Nephron (organoid): ENCODE measurements at regions not wholly inside any gene's neighbourhood (a gene's known extent, or its start where the extent isn't known, plus 50 kb on each side); places are given as distances from the start of the nearest gene placed in this dataset.
A peak's percentile ranks its signal among the peaks of the same experiment; 100 is the strongest.

ENCODE experiments used
- H3K27ac Mint-ChIP-seq, 3 experiments: 2 replicates each; pipeline ENCODE4 v1.8.0; 2020; ENCODE audit warnings: mixed read lengths in 3 of 3, mild to moderate bottlenecking in 2 of 3, moderate library complexity in 1 of 3
- H3K27me3 Mint-ChIP-seq: 2 replicates; pipeline ENCODE4 v1.8.0; 2021; ENCODE audit warnings: low read depth, mild to moderate bottlenecking, moderate library complexity, mixed read lengths
- H3K36me3 Mint-ChIP-seq: 2 replicates; pipeline ENCODE4 v1.8.0; 2020; ENCODE audit warnings: low read depth, mixed read lengths
- H3K4me1 Mint-ChIP-seq: 2 replicates; pipeline ENCODE4 v1.8.0; 2020; ENCODE audit warnings: mixed read lengths
- H3K4me3 Mint-ChIP-seq, 3 experiments: 2 replicates each; pipeline ENCODE4 v1.8.0; 2020; ENCODE audit warnings: mild to moderate bottlenecking in 3 of 3, mixed read lengths in 3 of 3, moderate library complexity in 2 of 3
- H3K9me3 Mint-ChIP-seq: 2 replicates; pipeline ENCODE4 v1.8.0; 2020; ENCODE audit warnings: mixed read lengths
- CTCF ChIP-seq, 3 experiments: fragments of 200-600 bp; sonication (generic); IDR thresholded peaks; one replicate each; pipeline ENCODE4 v1.5.0; 2021; ENCODE audit warnings: antibody characterized with exemption in 3 of 3; ENCODE audit not compliant: unreplicated experiment in 3 of 3

DNA sequence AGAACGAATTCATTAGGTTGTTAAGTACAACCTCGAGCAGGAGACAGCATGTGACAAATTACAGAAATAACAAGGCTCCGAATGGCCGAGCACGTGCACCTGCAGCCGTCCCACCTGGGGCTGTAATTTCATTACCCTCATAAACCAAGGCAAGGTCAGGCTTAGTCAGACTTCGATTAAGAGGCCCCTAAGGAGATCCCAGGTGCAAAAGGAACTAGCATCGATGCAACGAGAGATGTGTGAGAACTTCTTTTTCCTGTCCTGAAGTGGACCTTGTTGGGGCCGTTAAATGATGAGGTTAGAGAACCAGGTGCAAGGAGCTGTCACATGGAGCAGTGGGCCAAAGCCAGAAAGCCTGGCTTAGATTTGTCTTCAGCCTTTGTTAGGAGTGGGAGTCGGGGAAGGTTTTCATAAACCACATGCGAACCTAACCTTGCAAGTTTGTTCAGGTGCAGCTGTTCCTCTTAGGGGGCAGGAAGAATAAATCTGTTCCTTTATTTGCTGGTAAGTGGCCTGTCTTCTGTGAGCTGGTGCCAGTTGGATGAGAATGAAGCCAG, 559.9 kb upstream of the MCTP2 start:
- H3K36me3 Mint-ChIP-seq, result peaks cover 3% of the 10 kb centered on the region
- peaks cover 8% of the 10 kb centered on the region for H3K4me1 Mint-ChIP-seq
- H3K27ac Mint-ChIP-seq, result peak overlapping the region in 2 of 3 experiments; percentile 2 to 40
- no peak overlapping the region for H3K4me3 Mint-ChIP-seq
- no peak for TF ChIP-seq CTCF (IDR thresholded peaks at IDR 0.05; ENCODE audit: unreplicated experiment in 3 of 3)
- H3K9me3 Mint-ChIP-seq, result peaks cover 22% of the 10 kb centered on the region
- no peaks in the 10 kb centered on the region for H3K27me3 Mint-ChIP-seq

DNA sequence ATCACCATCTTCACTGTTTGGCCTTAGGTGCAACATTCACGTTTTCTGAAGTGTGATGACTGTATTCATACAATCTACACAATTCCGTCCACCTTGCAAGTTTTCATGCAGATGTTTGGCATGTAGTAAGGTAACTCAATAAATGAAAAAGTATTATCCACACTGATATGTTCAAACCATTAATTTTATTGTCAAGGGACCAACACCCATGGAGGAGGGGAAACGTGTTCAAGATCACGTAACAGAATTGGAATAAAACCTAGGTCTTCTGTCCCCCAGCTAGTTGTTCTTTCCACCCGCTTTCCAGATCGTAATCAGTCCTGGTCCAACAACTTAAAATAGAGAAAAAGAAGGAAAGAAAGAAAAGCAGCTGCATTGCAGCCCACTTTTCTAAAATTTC, 560.4 kb upstream of the MCTP2 start:
- Mint-ChIP-seq H3K36me3 (peaks cover 3% of the 10 kb centered on the region), H3K27me3 (no peaks in the 10 kb centered on the region), H3K27ac (peak overlapping the region in 1 of 3 experiments; percentile 11), H3K4me3 (no peak overlapping the region), H3K4me1 (peaks cover 8% of the 10 kb centered on the region), H3K9me3 (peaks cover 22% of the 10 kb centered on the region)
- no peak for TF ChIP-seq CTCF (IDR thresholded peaks at IDR 0.05; ENCODE audit: unreplicated experiment in 3 of 3)

- H3K36me3 Mint-ChIP-seq, result no peaks in the 10 kb centered on the region
- no peak for TF ChIP-seq CTCF (IDR thresholded peaks at IDR 0.05; ENCODE audit: unreplicated experiment in 3 of 3)
- no peaks in the 10 kb centered on the region for H3K9me3 Mint-ChIP-seq
- H3K4me3 Mint-ChIP-seq, result no peak overlapping the region
- H3K27ac Mint-ChIP-seq, result peak overlapping the region in 2 of 3 experiments; percentile 1 to 21
- H3K27me3 Mint-ChIP-seq, result no peaks in the 10 kb centered on the region
- H3K4me1 Mint-ChIP-seq, result peaks cover 26% of the 10 kb centered on the region
Measured at GRCh38 chr15:93664213-93664956, 567.0 kb upstream of the MCTP2 start.

DNA sequence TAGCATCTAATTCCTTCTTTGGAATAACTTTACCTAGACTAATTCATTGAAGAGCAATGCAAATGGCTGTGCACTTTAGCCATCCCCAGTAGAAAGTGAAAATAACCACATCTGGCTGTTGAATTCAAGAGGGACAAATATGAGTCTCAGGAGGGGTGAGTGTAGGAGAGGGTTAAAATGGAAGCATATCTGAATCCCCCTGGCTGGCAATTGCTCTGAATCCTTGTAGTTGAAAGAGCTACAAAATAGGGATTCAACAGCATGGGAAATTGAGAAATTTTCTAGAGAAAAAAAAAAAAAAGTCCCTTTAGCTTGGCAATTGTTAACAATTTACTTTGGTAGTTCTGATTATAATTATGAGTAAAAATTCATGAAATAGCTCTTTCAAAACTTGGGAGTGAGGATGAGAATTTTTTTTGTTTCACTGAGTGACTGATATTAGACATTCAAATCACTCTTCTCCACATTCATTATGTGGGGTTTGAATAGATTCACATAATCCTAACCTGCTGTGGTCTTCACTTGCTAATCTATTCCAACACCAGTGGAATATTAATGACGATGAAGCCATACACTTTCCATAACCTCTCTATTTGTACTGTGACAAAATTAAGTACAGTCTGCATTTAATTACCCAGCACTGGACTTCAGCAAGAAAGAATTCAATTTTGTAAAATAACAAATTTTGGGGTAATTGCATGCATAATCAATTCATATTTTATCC, 569.0 kb upstream of the MCTP2 start:
- Mint-ChIP-seq H3K36me3 (no peaks in the 10 kb centered on the region), H3K4me1 (peaks cover 32% of the 10 kb centered on the region), H3K9me3 (no peaks in the 10 kb centered on the region), H3K27me3 (no peaks in the 10 kb centered on the region), H3K4me3 (no peak overlapping the region), H3K27ac (no peak overlapping the region)
- TF ChIP-seq CTCF (IDR thresholded peaks at IDR 0.05; ENCODE audit: unreplicated experiment in 3 of 3), result no peak

DNA sequence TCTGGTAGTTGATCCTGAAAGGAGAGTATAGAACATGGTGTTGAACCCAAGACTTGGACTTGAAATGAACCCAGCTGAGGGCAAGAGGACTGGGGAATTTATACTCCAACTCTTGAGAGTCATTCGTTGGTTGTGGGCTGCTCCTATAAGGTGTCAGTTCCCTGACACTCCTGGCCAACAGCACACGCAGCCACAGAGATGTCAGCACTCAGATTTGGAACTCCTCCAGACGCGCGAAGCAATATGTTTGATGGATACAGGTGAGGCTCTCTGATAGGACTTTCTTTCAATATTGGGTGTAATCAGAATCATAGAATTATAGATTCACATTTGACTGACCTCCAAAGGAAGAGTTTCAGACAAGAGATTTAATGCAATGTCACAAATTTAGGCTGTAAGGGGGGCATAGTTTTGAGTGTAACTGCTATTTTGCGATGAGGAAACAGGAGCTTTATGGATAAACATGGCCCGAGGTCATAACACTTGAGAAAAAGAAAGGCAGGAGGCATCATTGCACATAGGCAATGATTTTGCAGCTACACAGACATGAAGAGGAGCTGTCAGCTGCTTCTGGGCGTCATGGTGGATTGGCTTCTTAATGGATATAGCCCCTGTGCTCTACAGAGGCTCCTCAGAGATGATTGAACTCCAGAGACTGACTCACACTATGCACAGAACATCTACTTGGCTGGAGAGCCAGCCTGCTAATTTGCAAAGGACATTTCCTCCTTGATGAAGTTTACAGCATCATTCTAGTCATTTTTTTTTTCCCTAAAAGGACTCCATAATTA, 569.2 kb upstream of the RGMA start:
- H3K36me3 Mint-ChIP-seq, result no peaks in the 10 kb centered on the region

More for the DNA sequence above, 569.2 kb upstream of the RGMA start:
- H3K9me3 Mint-ChIP-seq, result no peaks in the 10 kb centered on the region
- no peak overlapping the region for H3K27ac Mint-ChIP-seq
- no peak overlapping the region for H3K4me3 Mint-ChIP-seq
- TF ChIP-seq CTCF (IDR thresholded peaks at IDR 0.05; ENCODE audit: unreplicated experiment in 3 of 3), result no peak
- H3K4me1 Mint-ChIP-seq, result peaks cover 16% of the 10 kb centered on the region
- H3K27me3 Mint-ChIP-seq, result no peaks in the 10 kb centered on the region
